K562 (cell line): ENCODE measurements at regions not wholly inside any gene's neighbourhood (a gene's known extent, or its start where the extent isn't known, plus 50 kb on each side); places are given as distances from the start of the nearest gene placed in this dataset.

Experiments
- CTCF ChIP-seq, 3 experiments: IDR thresholded peaks in 2 of 3; conservative IDR thresholded peaks in 1 of 3; 2 replicates each; pipeline ENCODE4 v1.5.1; 2011 to 2012; ENCODE audit warnings: low read length in 3 of 3, mild to moderate bottlenecking in 3 of 3, control low read depth in 2 of 3, improper control_type of control experiment in 1 of 3, inconsistent platforms in 1 of 3, low read depth in 1 of 3, mixed read lengths in 1 of 3, moderate library complexity in 1 of 3; ENCODE audit not compliant: insufficient read depth in 2 of 3
- EP300 ChIP-seq: IDR thresholded peaks from 2 replicates; pipeline ENCODE4 v1.6.1; 2012; ENCODE audit warnings: low read length, improper control_type of control experiment
- ETV1 ChIP-seq: fragments of 450-650 bp; conservative IDR thresholded peaks from 2 replicates; pipeline ENCODE4 v1.6.1; 2016; ENCODE audit warnings: missing genetic modification characterization, control low read depth, low read depth, missing compliant biosample characterization
- EZH2 ChIP-seq: IDR thresholded peaks from 2 replicates; pipeline ENCODE4 v1.6.1; 2012; ENCODE audit warnings: low read depth, mild to moderate bottlenecking, inconsistent platforms, low read length, borderline replicate concordance
- FOS ChIP-seq: IDR thresholded peaks from 3 replicates; pipeline ENCODE4 v1.6.1; 2011; ENCODE audit not compliant: insufficient read length; ENCODE audit errors: extremely low read depth
- HNRNPUL1 ChIP-seq: fragments of 200-400 bp; formaldehyde crosslinking; IDR thresholded peaks from 2 replicates; pipeline ENCODE4 v1.6.1; 2017; ENCODE audit warnings: low read length
- MAFK ChIP-seq: IDR thresholded peaks from 2 replicates; pipeline ENCODE4 v1.6.1; 2011; ENCODE audit warnings: low read length, improper control_type of control experiment
- NONO ChIP-seq, 2 experiments: fragments of 200-400 bp in 1 of 2; fragments of 450-650 bp in 1 of 2; formaldehyde crosslinking in 1 of 2; IDR thresholded peaks; 2 replicates each; pipeline ENCODE4 v1.6.1; 2017; ENCODE audit warnings: low read depth in 2 of 2, mild to moderate bottlenecking in 2 of 2, moderate library complexity in 2 of 2, low read length in 1 of 2
- POLR2A ChIP-seq: fragments of 450-650 bp; conservative IDR thresholded peaks from 2 replicates; pipeline ENCODE4 v1.6.1; 2016
- SMAD1 ChIP-seq: fragments of 150-350 bp; IDR thresholded peaks from 2 replicates; pipeline ENCODE4 v1.6.1; 2014; ENCODE audit warnings: low read length, low read depth; ENCODE audit not compliant: partially characterized antibody
- SMARCA4 ChIP-seq: fragments of 450-650 bp; IDR thresholded peaks from 2 replicates; pipeline ENCODE4 v1.6.1; 2016
- U2AF2 ChIP-seq: fragments of 200-400 bp; formaldehyde crosslinking; optimal IDR thresholded peaks from 2 replicates; pipeline ENCODE3; 2017; ENCODE audit warnings: low read depth, mild to moderate bottlenecking, low read length
- ZNF253 ChIP-seq: fragments of 250-450 bp; sonication (Bioruptor Pico); conservative IDR thresholded peaks from 2 replicates; pipeline ENCODE4 v1.6.1; 2021; ENCODE audit warnings: mild to moderate bottlenecking

DNA sequence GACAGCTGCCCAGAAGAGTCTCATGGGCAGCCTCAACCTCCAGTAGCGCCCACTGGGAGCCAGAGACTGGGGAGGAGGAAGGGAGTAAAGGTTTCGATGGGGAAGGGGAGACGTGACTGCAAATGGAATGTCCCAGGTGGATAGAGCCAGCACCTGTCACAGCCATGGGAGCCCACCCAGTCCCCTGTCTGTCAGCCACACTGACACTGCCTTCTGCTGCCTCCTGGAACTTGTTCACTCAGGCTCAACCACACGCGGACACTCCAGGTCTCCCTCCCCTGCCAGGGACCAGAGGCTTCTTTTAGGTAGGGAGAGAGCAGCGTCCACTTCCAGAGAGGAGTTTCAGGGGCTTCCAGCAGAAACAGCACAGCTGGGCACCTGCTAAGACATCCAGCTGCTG lies 346.3 kb downstream of the NPHP4 start:
- TF ChIP-seq CTCF (IDR thresholded peaks at IDR 0.05 in 2 of 3, conservative IDR thresholded peaks at IDR 0.05 in 1 of 3; ENCODE audit: insufficient read depth in 2 of 3, low read depth in 1 of 3, low read length in 3 of 3): no peak
- no peak for TF ChIP-seq EZH2
- TF ChIP-seq MAFK: no peak
- no peak for TF ChIP-seq SMAD1
- no peak for TF ChIP-seq U2AF2
- no peak for TF ChIP-seq EP300
- no peak for TF ChIP-seq ETV1 (tag)
- TF ChIP-seq ZNF253 (CRISPR knock-in tag): no peak
- TF ChIP-seq HNRNPUL1: no peak
- no peak for TF ChIP-seq FOS
- TF ChIP-seq POLR2A: no peak
- TF ChIP-seq NONO (IDR thresholded peaks at IDR 0.05; ENCODE audit: low read depth in 2 of 2, low read length in 1 of 2): no peak
- TF ChIP-seq SMARCA4: no peak
